COLO668 (cell line): ENCODE measurements at regions not wholly inside any gene's neighbourhood (a gene's known extent, or its start where the extent isn't known, plus 50 kb on each side); places are given as distances from the start of the nearest gene placed in this dataset.
"Not testable (repeated sequence)": the region's sequence is repeated elsewhere in the genome, so short reads cannot be mapped to it uniquely, and the experiment has no call there.

Source experiments
- DNase-seq: peaks from one replicate; lab custom pipeline; 2025; ENCODE audit not compliant: unreplicated experiment; lab: John Stamatoyannopoulos, UW

DNA sequence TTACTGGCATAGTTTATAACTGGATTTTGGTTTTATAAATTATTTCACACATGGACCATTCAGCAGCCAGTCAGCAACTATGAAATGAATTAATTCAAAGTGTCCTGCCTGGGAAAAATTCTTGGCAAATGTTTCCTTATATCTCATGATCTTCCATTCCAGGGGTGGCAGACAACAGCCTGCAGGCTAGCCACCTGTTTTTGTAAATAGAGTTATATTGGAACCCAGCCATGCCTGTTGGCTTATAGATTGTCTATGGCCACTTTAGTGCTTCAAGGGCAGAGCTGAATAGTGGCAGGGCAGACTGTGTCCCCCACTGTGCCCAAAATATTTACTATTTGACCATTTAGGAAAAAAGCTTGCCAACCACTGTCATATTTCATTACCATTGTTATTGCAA, 613.7 kb downstream of the TMEM114 start:
- DNase-seq = no peak

DNA sequence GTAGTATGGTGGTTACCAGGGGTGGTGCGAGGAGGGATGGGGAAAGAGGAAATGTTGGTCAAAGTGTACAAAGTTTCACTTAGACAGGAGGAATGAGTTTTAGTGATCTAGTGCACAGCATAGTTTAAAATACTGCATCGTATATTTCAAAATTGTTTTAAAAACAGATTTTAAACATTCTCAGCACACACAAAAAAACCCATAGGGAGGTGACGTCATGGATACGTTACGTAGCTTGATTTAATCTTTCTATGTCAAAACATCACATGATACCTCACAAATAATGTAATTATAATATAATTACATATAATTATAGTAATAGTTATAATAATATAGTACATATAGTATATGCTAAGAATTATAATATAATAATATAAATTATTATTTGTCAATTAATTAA, 614.2 kb downstream of the TMEM114 start:
- DNase-seq = no peak

DNA sequence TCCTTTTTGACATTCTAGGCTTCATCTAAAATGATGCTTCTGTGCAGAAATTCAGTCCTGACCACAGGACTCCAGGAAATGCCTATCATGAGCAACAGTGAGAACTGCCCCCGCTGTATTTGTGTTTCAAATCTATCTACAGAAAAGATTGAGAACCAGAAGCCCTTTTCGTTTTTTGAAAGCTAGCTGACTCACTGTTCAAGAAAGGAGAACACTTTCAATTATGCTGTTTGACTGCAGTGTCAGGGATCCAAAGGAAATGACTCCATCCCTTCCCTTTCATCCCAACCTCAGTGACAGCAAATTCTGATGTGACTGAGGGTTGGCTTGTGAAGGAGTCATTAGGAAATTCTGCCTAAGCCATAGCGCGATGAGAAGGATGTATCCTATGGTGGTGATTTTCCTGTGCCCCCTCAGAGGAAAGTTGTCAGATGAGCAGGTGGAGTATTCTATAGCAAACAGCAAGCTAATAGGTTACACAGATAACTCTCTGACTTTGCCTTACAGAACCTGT, 622.3 kb downstream of the TMEM114 start:
- DNase-seq = no peak

DNA sequence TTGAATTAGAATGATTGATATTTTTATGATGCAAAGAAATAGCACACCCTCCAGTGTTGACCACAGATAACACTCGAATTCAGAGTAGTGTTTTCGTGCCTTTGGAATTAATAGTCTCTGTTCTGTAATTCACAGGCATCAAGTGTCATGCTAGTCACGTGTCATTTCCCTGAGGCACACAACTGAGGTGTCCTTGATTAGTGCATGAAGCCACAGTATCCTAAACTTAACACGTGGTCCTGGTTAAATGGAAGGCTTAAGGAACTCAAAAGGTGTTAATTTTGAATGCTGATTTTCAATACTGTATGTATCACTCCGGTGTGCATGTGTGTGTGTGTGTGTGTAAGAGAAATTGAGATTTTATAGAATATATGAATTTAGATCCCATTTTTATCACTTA, 625.6 kb downstream of the TMEM114 start:
- DNase-seq = no peak

DNA sequence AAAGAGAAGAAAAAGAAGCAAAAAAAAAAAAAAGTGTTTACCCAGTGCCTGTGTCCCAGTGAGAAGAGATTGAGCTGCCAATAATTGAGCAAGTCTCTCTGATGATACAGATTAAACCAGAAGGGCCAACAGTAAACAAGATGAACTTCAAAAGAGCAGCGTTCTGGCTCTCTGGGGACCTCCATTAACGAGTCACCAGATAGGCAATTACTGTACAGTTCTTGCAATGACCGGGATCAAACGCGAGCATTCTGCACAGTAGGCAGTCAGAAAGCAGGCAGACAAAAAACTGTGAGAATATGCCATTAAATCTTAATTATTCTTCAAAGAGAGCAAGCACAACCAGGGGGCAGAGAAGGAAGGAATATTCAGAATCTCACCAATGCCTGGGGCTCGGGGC, 626.1 kb downstream of the TMEM114 start:
- DNase-seq = no peak

DNA sequence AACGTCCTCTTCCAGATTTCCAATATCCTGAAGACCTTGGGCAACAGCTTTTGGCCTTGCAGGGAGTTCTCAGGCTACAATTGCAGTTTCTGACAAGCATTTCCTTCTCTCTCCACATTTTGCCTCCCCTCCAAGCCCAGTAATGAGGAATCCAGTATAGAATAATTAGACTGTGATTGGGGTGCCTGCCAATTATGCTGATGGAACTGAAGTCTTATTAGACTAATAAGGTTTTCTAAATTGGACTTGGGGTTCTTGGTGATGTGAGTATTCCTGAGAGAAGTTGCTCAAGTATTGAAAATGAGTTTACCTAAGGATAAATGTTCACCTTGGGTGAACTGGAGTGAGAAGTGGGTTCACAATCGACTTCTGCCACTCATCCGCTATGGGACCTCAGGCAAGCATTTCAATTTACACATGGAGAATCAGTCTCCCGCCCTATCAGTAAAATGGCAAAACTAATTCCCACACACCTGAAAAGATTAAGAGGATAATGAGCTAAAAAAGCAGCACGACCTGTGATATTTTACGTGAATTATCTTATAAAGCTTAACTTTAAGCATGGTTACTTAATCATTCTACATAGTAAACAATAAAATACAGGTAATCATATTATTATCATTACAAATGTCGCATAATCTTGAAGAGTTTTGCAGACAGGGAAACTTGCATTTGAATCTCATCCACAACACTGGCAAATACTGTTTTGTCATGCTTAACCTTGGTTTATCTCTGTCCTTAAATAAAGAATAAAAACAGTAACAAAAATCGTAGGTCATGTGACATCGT, 628.0 kb downstream of the TMEM114 start:
- no peak for DNase-seq

DNA sequence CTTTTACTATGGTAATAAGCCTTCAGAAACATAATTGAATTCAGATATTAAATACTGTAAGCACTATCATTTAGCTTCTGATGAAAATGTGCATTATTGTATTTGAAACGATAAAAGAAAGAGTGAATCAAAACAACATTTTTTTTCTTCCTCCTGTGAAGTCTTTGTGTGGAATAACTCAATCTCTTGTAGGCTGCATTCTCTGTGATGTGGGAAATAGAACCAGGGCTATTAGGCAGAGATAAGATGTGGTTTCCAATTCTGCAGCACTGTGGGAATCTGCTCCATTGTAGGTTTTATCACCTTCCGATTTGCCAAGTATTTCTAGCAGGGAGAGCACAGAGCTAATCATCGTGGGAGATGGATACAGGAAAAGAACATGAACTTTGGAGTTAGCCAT, 624.5 kb downstream of the RBFOX1 start:
- DNase-seq = no peak

DNA sequence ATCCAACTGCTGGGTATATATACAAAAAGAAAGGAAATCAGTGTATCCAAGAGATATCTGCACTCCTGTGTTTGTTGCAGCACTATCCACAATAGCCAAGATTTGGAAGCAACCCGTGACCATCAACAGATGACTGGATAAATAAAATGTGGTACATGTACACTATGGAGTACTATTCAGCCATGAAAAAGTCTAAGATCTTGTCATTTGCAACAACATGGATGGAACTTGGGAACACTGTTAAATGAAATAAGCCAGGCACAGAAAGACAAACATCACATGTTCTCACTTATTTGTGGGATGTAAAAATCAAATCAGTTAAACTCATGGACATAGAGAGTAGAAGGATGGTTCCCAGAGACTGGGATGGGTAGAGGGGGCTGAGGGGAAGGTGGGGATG, 620.7 kb downstream of the RBFOX1 start:
- DNase-seq = no peak

DNA sequence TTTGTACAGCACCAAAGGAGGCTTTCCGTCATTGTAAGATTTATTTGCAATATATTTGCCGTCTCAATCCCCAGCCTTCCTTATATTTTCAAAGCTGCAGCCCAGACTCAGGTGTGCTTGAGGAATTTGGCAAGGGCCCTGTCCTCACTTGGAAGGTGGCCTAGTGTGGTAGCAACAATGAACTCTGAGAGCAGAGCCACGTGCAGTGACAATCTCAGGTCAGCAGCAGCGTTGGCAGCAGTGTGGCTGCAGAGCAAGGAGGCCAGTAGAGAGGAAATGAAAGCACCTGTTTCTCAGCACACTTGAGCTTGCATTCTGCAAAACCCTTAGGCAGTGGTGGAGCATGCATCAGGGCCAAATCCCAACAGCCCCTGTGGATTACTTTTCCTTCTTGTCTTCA, 613.5 kb downstream of the RBFOX1 start:
- no peak for DNase-seq

DNA sequence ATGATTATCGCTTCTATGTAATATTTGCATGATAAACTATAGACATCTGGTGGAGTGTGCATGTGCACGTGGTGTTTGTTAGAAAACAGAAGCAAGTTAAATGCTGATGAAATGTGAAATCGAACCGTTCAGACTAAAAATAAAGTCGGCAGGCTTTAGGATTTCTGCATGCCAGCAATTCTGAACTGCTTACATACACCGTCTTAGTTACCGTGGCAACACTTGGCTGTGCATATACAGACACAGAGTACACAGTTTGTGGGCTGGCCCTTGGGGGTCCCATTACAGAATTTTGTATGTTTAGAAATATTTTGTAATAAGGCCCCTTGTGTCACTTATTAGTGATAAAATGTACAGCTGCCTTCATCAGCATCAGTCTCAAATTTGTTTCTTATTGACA, 605.5 kb downstream of the RBFOX1 start:
- no peak for DNase-seq

DNA sequence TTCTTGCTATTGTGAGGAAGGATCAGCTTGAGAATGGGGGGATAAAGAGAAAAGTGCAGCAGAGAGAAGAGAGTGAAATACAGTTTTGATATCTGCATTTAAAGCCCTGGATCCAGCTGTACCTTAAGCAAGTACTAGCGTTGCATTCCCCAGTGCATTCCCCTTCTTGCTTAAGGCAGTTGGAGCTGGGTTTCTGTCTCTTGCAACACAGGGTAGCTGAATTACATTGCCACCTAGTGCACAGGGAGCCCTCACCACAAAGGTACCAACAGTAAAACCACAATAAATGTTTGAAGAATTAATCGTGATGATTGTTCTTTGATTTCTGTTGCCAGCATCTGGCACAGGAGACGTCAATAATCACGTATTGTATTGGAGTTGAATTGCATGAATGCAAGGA, 588.7 kb downstream of the RBFOX1 start:
- no peak for DNase-seq

DNA sequence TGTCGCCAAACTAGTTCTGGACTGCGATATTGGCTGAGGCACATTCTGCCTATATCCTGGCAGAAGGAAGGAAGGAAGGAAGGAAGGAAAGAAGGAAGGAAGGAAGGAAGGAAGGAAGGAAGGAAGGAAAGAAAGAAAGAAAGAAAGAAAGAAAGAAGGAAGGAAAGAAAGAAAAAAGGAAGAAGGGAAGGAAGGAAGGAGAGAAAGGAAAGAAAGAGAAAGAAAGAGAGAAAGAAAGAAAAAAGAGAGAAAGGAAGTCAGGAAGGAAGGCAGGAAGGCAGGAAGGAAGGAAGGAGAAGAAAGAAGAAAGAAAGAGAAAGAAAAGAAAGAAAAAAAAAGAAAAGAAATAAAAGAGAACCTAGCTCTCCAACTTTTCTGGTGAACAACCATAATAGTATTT, 587.1 kb downstream of the RBFOX1 start:
- no peak for DNase-seq

DNA sequence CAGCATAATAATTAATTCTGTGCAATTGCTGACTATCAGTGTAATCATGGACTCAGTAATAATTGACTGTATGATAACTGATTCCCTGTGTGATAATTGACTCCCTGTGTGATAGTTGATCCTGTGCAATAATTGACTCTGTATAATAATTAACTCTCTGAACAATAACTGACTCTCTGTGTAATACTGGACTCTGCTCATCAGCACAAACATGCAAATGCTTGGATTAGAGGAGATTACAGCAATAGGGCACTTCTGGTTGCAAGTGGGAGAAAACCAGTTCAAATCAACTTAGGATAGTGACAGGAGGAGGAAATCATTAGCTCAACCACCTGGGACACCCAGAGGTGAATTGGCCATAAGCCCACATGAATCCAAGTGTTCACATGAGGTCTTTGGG, 582.1 kb downstream of the RBFOX1 start:
- no peak for DNase-seq

DNA sequence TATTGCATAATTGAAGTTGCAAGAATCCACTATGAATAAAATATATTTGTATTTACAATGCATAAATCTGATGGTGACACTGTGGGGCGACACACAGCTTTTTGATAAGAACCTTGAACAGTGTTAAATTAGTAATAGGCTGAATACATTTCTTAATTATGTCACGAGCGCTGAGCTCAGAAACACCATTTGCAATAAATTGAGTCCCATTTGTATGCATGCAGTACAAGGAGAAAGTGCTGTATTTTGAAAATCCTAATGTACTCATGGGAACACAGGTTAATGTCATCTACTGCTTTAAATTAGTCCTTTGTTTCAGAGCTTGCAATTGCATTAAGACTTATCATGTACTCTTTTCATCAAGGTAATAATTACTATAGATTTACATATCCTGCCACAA, 579.5 kb downstream of the RBFOX1 start:
- DNase-seq = no peak

DNA sequence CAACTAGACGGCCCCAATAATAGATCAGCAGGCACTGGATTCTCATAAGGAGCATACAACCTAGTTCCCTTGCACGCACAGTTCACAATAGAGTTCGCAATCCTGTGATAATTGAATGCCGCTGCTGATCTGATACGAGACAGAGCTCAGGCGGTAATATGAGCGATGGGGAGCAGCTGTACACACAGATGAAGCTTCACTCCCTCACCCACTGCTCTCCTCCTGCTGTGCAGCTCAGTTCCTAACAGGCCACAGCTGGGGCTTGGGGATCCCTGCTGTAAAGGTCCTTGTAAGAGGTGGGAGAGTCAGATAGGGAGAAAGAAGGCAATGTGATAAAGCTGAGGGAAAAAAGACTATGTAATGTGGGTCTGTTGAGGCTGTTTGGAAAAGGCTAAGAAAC, 577.5 kb downstream of the RBFOX1 start:
- DNase-seq = no peak

DNA sequence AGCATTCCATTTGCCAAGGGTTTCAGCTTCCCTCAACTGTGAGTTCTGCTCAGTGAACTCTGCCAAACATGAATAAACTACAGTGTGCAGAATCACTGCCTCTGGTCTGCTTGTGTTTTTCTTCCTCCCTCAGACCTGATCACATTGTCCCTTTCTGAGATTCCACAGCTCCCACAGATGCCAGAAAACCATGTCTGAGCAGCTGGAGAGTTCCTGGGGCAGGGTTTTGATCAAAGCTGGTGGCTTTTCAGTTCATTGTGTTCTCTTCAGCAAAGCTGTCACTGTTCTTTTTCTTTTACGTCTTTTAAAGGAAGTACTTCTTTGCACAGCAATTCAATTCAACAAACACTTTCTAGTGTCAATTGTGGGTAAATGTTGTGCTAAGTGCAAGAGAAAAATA, 555.8 kb downstream of the RBFOX1 start:
- DNase-seq = no peak

DNA sequence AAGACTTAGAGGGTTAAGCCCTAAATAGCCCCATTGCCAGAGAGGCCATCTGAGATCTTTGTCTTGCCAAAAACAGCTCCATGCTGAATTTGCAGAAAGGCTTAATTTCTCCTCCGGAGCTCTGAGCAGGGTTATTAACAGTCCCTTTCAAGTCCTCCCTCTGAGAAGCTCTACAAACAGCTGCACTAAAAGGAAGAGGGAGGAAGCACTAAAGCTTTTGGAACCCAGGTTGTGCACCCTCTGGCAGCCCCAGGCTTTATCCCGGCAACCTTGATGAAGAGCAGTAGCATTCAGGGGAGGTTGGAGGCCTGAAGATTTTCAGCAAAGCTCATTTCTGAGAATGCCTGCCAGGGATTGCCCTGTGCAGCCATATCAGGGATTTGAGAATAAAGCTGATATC, 554.7 kb downstream of the RBFOX1 start:
- DNase-seq = no peak

DNA sequence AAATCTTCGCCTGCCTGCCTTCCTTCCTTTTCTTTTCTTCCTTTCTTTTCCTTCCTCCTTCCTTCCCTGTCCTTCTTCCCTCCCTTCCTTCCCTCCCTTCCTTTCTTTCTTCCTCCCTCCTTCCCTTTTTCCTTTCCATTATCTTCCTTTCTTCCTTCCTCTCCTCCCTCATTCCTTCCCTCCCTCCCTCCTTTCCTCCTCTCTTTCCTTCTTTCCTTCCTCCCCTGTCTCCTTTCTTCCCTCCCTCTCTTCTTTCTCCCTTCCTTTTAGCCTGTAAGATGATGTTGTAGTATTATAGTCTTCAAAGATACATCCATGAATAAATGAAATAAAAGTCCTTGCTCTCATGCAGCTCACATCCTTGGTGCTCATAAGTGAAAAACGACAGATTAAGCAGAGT, 539.3 kb downstream of the RBFOX1 start:
- DNase-seq = no peak

DNA sequence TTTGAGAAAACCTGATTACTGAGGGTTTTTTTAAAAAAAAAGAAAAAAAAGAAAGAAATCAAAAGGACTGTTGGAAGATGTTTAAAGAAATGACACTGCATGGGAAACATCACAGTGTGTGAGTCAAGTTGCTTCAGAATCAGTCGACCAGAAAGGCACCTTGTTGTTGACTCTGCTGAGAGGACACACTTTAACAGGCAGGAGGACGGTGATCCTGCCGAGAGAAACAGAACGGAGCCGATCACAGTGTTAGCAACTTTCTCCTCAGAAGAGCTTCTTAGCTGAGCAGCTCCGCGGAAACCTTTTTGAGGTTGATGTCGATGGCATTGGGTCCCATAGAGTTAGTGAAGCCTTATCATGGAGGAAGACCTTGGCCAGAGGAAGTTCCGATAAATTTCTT, 538.7 kb downstream of the RBFOX1 start:
- no peak for DNase-seq

DNA sequence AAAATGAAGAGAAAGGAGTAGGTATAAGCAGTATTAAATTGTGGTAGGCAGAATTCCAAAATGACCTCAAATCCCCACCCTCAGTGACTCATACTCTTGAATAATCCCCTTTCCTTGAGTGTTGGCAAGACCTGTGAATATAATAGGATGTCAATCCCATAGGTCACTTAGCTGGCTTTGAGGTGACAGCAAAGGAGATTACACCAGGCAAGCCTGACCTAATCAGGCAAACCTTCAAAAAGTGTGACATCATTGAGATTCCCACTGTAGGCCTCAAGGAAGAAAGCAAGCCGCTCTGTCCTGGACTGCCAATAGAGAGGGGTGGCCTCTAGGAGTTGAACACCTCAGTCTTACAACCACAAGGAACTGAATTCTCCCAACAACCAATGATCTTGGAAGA, 535.2 kb downstream of the RBFOX1 start:
- DNase-seq = no peak

DNA sequence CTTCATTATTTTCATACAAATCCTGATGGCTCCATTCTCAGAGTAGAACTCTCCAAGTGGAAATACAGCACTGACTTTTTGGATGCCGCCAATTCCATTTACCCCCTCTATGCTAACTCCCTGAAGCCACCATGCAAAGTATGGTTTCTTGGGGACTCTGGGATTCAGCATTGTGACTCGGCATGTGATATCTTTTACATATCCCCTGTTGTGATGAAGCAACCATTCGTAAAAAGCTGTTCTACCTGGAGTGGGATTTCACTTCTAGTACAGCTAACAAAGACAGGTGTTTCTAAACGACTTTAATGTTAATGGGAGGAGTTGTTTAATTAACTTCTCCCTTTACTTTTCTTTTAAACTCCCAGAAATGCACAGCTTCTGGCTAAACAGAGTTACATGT, 533.5 kb downstream of the RBFOX1 start:
- DNase-seq = no peak

DNA sequence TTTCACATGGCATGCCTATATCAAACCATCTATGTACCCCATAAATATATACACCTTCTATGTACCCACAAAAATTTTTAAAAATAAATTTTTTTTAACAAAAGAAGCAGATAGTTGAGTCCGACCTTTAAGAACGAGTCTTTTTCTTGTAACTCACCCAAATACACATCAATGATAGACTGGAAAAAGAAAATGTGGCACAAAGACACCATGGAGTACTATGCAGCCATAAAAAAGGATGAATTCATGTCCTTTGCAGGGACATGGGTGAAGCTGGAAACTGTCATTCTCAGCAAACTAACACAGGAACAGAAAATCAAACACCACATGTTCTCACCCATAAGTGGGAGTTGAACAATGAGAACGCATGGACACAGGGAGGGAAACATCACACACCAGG, 532.7 kb downstream of the RBFOX1 start:
- DNase-seq = not testable (repeated sequence)

DNA sequence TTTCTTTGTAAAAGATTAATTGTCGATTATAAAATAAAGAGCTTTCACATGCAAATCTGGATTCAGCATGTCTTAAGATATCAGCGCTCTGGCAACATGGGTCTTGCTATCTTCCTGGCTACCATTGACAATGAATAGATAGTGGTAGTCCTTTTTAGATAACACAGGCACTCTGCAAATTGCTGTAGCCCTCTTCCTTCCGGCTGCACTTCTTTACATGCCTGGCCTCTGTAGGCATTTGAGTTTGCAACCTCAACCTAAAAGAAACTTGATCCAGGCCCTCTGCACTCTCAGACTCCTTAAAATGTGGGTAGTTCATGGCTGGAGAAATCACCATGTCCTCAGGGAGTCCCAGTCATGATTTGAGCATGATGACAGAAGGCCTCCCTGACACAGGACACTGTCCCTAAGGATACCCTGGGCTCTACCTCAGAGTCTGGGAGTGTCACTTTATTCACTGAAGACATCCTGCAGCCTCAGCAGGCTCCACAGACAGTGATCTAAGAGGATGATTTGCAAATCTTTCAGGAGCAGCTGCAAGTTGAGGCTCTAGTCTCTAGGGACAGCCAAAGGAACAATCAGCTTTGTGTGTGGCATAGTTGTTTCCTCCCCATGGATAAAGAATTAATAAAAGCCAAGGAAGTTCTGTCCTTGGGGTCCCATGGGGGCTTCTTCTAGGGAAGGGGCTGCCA, 529.4 kb downstream of the RBFOX1 start:
- DNase-seq = no peak
